HepG2 (cell line): ENCODE measurements at regions not wholly inside any gene's neighbourhood (a gene's known extent, or its start where the extent isn't known, plus 50 kb on each side); places are given as distances from the start of the nearest gene placed in this dataset.

Experiments used
- ATAC-seq: fragments of 200-7000 bp; cut with Tn5 transposase; 3 replicates; pipeline ENCODE4 v1.9.1; 2020; ENCODE audit warnings: mild to moderate bottlenecking, moderate library complexity
- BruUV-seq: library from RNA; stranded (reverse); fragments of 400-500 nt; replicated peaks from 2 replicates; lab custom pipeline; 2021; lab: Mats Ljungman, UMichigan
- CTCF ChIA-PET: fragments of 300-600 bp; formaldehyde crosslinking; extraction: SDS; loops from one replicate; lab custom pipeline; 2021; ENCODE audit warnings: low total read pairs, inconsistent platforms, low intra/inter-chr PET ratio; lab: Yijun Ruan, JAX
- POLR2A ChIA-PET: fragments of 350-600 bp; sonication (Branson Sonifier 250); formaldehyde crosslinking; loops from one replicate; lab custom pipeline; 2020; ENCODE audit warnings: antibody characterized with exemption, inconsistent platforms; lab: Yijun Ruan, JAX
- DNase-seq: peaks from one replicate; pipeline ENCODE4 v3.0.0-alpha.2; 2015; ENCODE audit warnings: low spot score
- FAIRE-seq: peaks from 3 replicates; lab custom pipeline; 2011; peaks lifted over from hg19 to GRCh38; lab: Jason Lieb, UNC
- H2AFZ ChIP-seq: one replicate; pipeline ENCODE4 v1.6.1; 2011; ENCODE audit warnings: low read length, inconsistent platforms
- H3K27ac ChIP-seq: fragments of 300-600 bp; 3 replicates; pipeline ENCODE4 v1.8.0; 2011; ENCODE audit warnings: mixed run types, mild to moderate bottlenecking, mixed read lengths, low read length, inconsistent platforms; ENCODE audit not compliant: insufficient read depth; ENCODE audit errors: extremely low read length
- H3K27me3 ChIP-seq, 2 experiments: fragments of 200-600 bp in 1 of 2; 2 replicates in 1 of 2; 3 replicates in 1 of 2; pipeline versions ENCODE4 v1.6.0 to v1.8.0; 2011; ENCODE audit warnings: low read length in 2 of 2, mild to moderate bottlenecking in 2 of 2, moderate library complexity in 2 of 2, inconsistent platforms in 1 of 2; ENCODE audit not compliant: insufficient read depth in 2 of 2, control insufficient read depth in 1 of 2
- H3K36me3 ChIP-seq, 2 experiments: fragments of 200-600 bp in 1 of 2; replicated peaks in 1 of 2; 2 replicates in 1 of 2; 3 replicates in 1 of 2; pipeline versions ENCODE4 v1.5.1 to v1.8.0; 2011; ENCODE audit warnings: low read length in 2 of 2, inconsistent platforms in 1 of 2; ENCODE audit not compliant: insufficient read depth in 2 of 2, control insufficient read depth in 1 of 2
- H3K4me1 ChIP-seq: 2 replicates; pipeline ENCODE4 v1.5.1; 2012; ENCODE audit warnings: low read length, inconsistent platforms; ENCODE audit not compliant: insufficient read depth
- H3K4me2 ChIP-seq: 2 replicates; pipeline ENCODE4 v1.6.0; 2011; ENCODE audit warnings: low read depth, low read length, inconsistent platforms
- H3K4me3 ChIP-seq, 3 experiments: fragments of 200-600 bp in 1 of 3; sonication (generic), shearing (Covaris generic) in 1 of 3; replicated peaks in 1 of 3; 2 replicates each; pipeline ENCODE4 v1.5.1; 2011 to 2016; ENCODE audit warnings: low read length in 3 of 3, inconsistent platforms in 2 of 3, low read depth in 2 of 3, mild to moderate bottlenecking in 2 of 3, control low read depth in 1 of 3, mixed read lengths in 1 of 3; ENCODE audit not compliant: insufficient read depth in 1 of 3
- H3K79me2 ChIP-seq: one replicate; pipeline ENCODE4 v1.6.1; 2011; ENCODE audit warnings: low read length, inconsistent platforms; ENCODE audit not compliant: insufficient read depth
- H3K9ac ChIP-seq: 2 replicates; pipeline ENCODE4 v1.6.0; 2011; ENCODE audit warnings: mild to moderate bottlenecking, low read depth, low read length, inconsistent platforms; ENCODE audit not compliant: insufficient read depth
- H3K9me3 ChIP-seq: 2 replicates; pipeline ENCODE4 v1.5.1; 2012; ENCODE audit warnings: mild to moderate bottlenecking, low read length
- H4K20me1 ChIP-seq: 2 replicates; pipeline ENCODE4 v1.6.0; 2011; ENCODE audit warnings: inconsistent platforms, mild to moderate bottlenecking, low read length, moderate library complexity; ENCODE audit not compliant: insufficient read depth
- DRAP1 ChIP-seq: IDR thresholded peaks from 2 replicates; pipeline ENCODE4 v1.6.1; 2016; ENCODE audit warnings: missing genetic modification reagents, missing compliant biosample characterization
- HMGXB4 ChIP-seq, 2 experiments: sonication (generic) in 1 of 2; formaldehyde crosslinking in 1 of 2; IDR thresholded peaks; 2 replicates each; pipeline versions ENCODE4 v1.4.0 to v1.6.1; 2018 to 2020; ENCODE audit warnings: missing genetic modification reagents in 2 of 2, borderline replicate concordance in 1 of 2, low read depth in 1 of 2, mild to moderate bottlenecking in 1 of 2, missing biosample characterization in 1 of 2
- IKZF5 ChIP-seq: IDR thresholded peaks from 2 replicates; pipeline ENCODE4 v1.6.1; 2018; ENCODE audit warnings: missing genetic modification reagents, mild to moderate bottlenecking, missing compliant biosample characterization
- MED13 ChIP-seq: sonication (generic); formaldehyde crosslinking; IDR thresholded peaks from 2 replicates; pipeline ENCODE4 v1.5.0; 2020; ENCODE audit warnings: missing genetic modification reagents
- MEIS1 ChIP-seq: sonication (generic); formaldehyde crosslinking; IDR thresholded peaks from 2 replicates; pipeline ENCODE4 v1.9.0; 2021; ENCODE audit warnings: mild to moderate bottlenecking, missing genetic modification reagents, moderate library complexity, borderline replicate concordance
- RBM22 ChIP-seq: fragments of 200-400 bp; formaldehyde crosslinking; optimal IDR thresholded peaks from 2 replicates; pipeline ENCODE3; 2017; ENCODE audit warnings: mild to moderate bottlenecking, low read length, moderate library complexity
- ZNF17 ChIP-seq: sonication (generic); formaldehyde crosslinking; IDR thresholded peaks from 2 replicates; pipeline ENCODE4 v1.5.0; 2020; ENCODE audit warnings: mild to moderate bottlenecking, missing genetic modification reagents
- ZNF549 ChIP-seq: sonication (generic); formaldehyde crosslinking; IDR thresholded peaks from 2 replicates; pipeline ENCODE4 v1.5.0; 2020; ENCODE audit warnings: missing genetic modification reagents
- ZNF605 ChIP-seq: sonication (generic); formaldehyde crosslinking; IDR thresholded peaks from 2 replicates; pipeline ENCODE4 v1.8.0; 2022; ENCODE audit warnings: mild to moderate bottlenecking, missing genetic modification reagents
- ZNF629 ChIP-seq: sonication (generic); formaldehyde crosslinking; conservative IDR thresholded peaks from 2 replicates; pipeline ENCODE4 v1.5.0; 2020; ENCODE audit warnings: missing genetic modification reagents
- ZNF784 ChIP-seq: sonication (generic); formaldehyde crosslinking; IDR thresholded peaks from 2 replicates; pipeline ENCODE4 v1.5.1; 2020; ENCODE audit warnings: missing genetic modification reagents, mild to moderate bottlenecking, borderline replicate concordance
- WGBS: methylation state at CpG from one replicate; pipeline ENCODE4 v1.1.6; 2017; ENCODE audit warnings: low lambda C conversion rate; 5-methylcytosine and 5-hydroxymethylcytosine counted together
- in situ Hi-C: cut with HindIII; loops from 2 replicates; pipeline ENCODE4 v1.10.0; 2017; ENCODE audit warnings: low pct_unique_long_range_greater_than_20kb; ENCODE audit not compliant: extremely low pct_ligation_motif_present
- intact Hi-C: fragments of 100-400 bp; cut with micrococcal nuclease; formaldehyde crosslinking; loops from one replicate; pipeline ENCODE4 v1.10.0; 2022; ENCODE audit not compliant: unreplicated experiment
- TF ChIP-seq, protein P1 (sequence below): sonication (generic); formaldehyde crosslinking; IDR thresholded peaks from 2 replicates; pipeline ENCODE4 v1.8.0; 2023; ENCODE audit warnings: mild to moderate bottlenecking, missing genetic modification reagents
- TF ChIP-seq, protein P2 (sequence below): sonication (generic); formaldehyde crosslinking; IDR thresholded peaks from 2 replicates; pipeline ENCODE4 v1.4.0; 2020; ENCODE audit warnings: mild to moderate bottlenecking, missing genetic modification reagents
- TF ChIP-seq, protein P3 (sequence below): sonication (generic); formaldehyde crosslinking; IDR thresholded peaks from 2 replicates; pipeline ENCODE4 v1.4.0; 2020; ENCODE audit warnings: missing genetic modification reagents, borderline replicate concordance

- intact Hi-C loops (no loop called here), in situ Hi-C loops (no loop called here)
- DNase-seq (no peak), FAIRE-seq (no peak), ATAC-seq (no peak)
- no peak overlapping the region for H3K4me3 ChIP-seq
- H3K79me2 ChIP-seq, result no peaks in the 10 kb centered on the region
- H2AFZ ChIP-seq, result no peak overlapping the region
- POLR2A ChIA-PET, result no interaction called here
- no peaks in the 10 kb centered on the region for H3K36me3 ChIP-seq
- no peak for TF ChIP-seq ZNF549
- no peak for TF ChIP-seq IKZF5
- no peak for TF ChIP-seq RBM22
- TF ChIP-seq, protein P1, sequence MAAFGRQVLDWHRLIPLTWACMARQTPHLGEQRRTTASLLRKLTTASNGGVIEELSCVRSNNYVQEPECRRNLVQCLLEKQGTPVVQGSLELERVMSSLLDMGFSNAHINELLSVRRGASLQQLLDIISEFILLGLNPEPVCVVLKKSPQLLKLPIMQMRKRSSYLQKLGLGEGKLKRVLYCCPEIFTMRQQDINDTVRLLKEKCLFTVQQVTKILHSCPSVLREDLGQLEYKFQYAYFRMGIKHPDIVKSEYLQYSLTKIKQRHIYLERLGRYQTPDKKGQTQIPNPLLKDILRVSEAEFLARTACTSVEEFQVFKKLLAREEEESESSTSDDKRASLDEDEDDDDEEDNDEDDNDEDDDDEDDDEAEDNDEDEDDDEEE, result no peak
- TF ChIP-seq MEIS1 (CRISPR knock-in tag), result no peak
- TF ChIP-seq, protein P2, sequence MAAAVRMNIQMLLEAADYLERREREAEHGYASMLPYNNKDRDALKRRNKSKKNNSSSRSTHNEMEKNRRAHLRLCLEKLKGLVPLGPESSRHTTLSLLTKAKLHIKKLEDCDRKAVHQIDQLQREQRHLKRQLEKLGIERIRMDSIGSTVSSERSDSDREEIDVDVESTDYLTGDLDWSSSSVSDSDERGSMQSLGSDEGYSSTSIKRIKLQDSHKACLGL (CRISPR knock-in tag), result no peak
- TF ChIP-seq MED13 (CRISPR knock-in tag), result no peak
- TF ChIP-seq ZNF629 (CRISPR knock-in tag), result no peak
- TF ChIP-seq DRAP1 (CRISPR knock-in tag), result no peak
- TF ChIP-seq ZNF17 (CRISPR knock-in tag), result no peak
- TF ChIP-seq ZNF784 (CRISPR knock-in tag), result no peak
- TF ChIP-seq HMGXB4 (CRISPR knock-in tag; IDR thresholded peaks at IDR 0.05; ENCODE audit: borderline replicate concordance in 1 of 2, low read depth in 1 of 2), result no peak
- no peak for TF ChIP-seq ZNF605
- TF ChIP-seq, protein P3, sequence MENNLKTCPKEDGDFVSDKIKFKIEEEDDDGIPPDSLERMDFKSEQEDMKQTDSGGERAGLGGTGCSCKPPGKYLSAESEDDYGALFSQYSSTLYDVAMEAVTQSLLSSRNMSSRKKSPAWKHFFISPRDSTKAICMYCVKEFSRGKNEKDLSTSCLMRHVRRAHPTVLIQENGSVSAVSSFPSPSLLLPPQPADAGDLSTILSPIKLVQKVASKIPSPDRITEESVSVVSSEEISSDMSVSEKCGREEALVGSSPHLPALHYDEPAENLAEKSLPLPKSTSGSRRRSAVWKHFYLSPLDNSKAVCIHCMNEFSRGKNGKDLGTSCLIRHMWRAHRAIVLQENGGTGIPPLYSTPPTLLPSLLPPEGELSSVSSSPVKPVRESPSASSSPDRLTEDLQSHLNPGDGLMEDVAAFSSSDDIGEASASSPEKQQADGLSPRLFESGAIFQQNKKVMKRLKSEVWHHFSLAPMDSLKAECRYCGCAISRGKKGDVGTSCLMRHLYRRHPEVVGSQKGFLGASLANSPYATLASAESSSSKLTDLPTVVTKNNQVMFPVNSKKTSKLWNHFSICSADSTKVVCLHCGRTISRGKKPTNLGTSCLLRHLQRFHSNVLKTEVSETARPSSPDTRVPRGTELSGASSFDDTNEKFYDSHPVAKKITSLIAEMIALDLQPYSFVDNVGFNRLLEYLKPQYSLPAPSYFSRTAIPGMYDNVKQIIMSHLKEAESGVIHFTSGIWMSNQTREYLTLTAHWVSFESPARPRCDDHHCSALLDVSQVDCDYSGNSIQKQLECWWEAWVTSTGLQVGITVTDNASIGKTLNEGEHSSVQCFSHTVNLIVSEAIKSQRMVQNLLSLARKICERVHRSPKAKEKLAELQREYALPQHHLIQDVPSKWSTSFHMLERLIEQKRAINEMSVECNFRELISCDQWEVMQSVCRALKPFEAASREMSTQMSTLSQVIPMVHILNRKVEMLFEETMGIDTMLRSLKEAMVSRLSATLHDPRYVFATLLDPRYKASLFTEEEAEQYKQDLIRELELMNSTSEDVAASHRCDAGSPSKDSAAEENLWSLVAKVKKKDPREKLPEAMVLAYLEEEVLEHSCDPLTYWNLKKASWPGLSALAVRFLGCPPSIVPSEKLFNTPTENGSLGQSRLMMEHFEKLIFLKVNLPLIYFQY (CRISPR knock-in tag), result no peak
- no peak overlapping the region for H3K27ac ChIP-seq
- no peak overlapping the region for H3K4me2 ChIP-seq
- H3K9me3 ChIP-seq, result no peaks in the 10 kb centered on the region
- 28% methylated on average over 3 of the region's 3 CpGs for whole genome bisulfite sequencing
- no peaks in the 10 kb centered on the region for H3K27me3 ChIP-seq
- CTCF ChIA-PET, result no interaction called here
- no TSS peak for BruUV-seq
- no peaks in the 10 kb centered on the region for H4K20me1 ChIP-seq
- H3K4me1 ChIP-seq, result no peaks in the 10 kb centered on the region
- H3K9ac ChIP-seq, result no peak overlapping the region
Observed at GRCh38 chr11:96697466-96697865, 307.7 kb downstream of the JRKL start.
